Astrocyte of the spinal cord (primary cell): ENCODE measurements at regions not wholly inside any gene's neighbourhood (a gene's known extent, or its start where the extent isn't known, plus 50 kb on each side); places are given as distances from the start of the nearest gene placed in this dataset.

Experiments used
- DNase-seq: peaks from one replicate; pipeline ENCODE4 v3.0.0; 2011; ENCODE audit warnings: low read depth, low spot score
- H3K4me3 ChIP-seq: 2 replicates; pipeline ENCODE4 v1.5.1; 2011; ENCODE audit warnings: low read depth, mild to moderate bottlenecking, low read length, moderate library complexity
- CTCF ChIP-seq: IDR thresholded peaks from 2 replicates; pipeline ENCODE4 v1.5.1; 2012; ENCODE audit warnings: low read depth, mild to moderate bottlenecking, low read length, inconsistent platforms
- in situ Hi-C: cut with HindIII; loops from 2 replicates; pipeline ENCODE4 v1.10.0; 2017; ENCODE audit warnings: low sequenced_read_pairs

- TF ChIP-seq CTCF: no peak
Measured at GRCh38 chr2:34734042-34734441, 1134.9 kb upstream of the FAM98A start.

GRCh38 chr2:34731292-34731691 lies 1132.2 kb upstream of the FAM98A start:
- TF ChIP-seq CTCF: no peak
- in situ Hi-C loops: no loop called here
- no peak for DNase-seq
- H3K4me3 ChIP-seq: no peak overlapping the region

More at GRCh38 chr2:34734042-34734441, 1134.9 kb upstream of the FAM98A start:
- no peak for DNase-seq
- no peak overlapping the region for H3K4me3 ChIP-seq
- in situ Hi-C loops: no loop called here

- no peak for DNase-seq
- in situ Hi-C loops: no loop called here
Measured at GRCh38 chr2:34729845-34730244, 1130.7 kb upstream of the FAM98A start.

GRCh38 chr2:34724107-34724506 lies 1125.0 kb upstream of the FAM98A start:
- DNase-seq: no peak
- H3K4me3 ChIP-seq: no peak overlapping the region
- no peak for TF ChIP-seq CTCF
- in situ Hi-C loops: no loop called here

More at GRCh38 chr2:34729845-34730244, 1130.7 kb upstream of the FAM98A start:
- no peak for TF ChIP-seq CTCF
- no peak overlapping the region for H3K4me3 ChIP-seq

GRCh38 chr2:34723683-34724082 lies 1124.6 kb upstream of the FAM98A start:
- DNase-seq: no peak
- TF ChIP-seq CTCF: no peak
- H3K4me3 ChIP-seq: no peak overlapping the region
- in situ Hi-C loops: no loop called here

- TF ChIP-seq CTCF: no peak
- no peak overlapping the region for H3K4me3 ChIP-seq
- in situ Hi-C loops: no loop called here
- DNase-seq: no peak
Measured at GRCh38 chr2:34719206-34719605, 1120.1 kb upstream of the FAM98A start.
